B cell (primary cell): ENCODE measurements at regions not wholly inside any gene's neighbourhood (a gene's known extent, or its start where the extent isn't known, plus 50 kb on each side); places are given as distances from the start of the nearest gene placed in this dataset.

Experiments
- ATAC-seq: fragments of 200-7000 bp; cut with Tn5 transposase; one replicate; pipeline ENCODE4 v1.10.0; 2021; ENCODE audit warnings: low read depth, mild to moderate bottlenecking, moderate number of reproducible peaks, moderate library complexity
- CTCF ChIA-PET: fragments of 350-600 bp; sonication (Branson Sonifier 250); formaldehyde crosslinking; loops from one replicate; lab custom pipeline; 2021; ENCODE audit warnings: antibody characterized with exemption, inconsistent platforms; lab: Charles Lee
- POLR2A ChIA-PET: fragments of 350-600 bp; sonication (Branson Sonifier 250); formaldehyde crosslinking; loops from one replicate; lab custom pipeline; 2021; ENCODE audit warnings: antibody characterized with exemption; lab: Charles Lee
- DNase-seq: peaks from one replicate; pipeline ENCODE4 v3.0.0; 2013
- H2AFZ ChIP-seq: 2 replicates; pipeline ENCODE4 v1.6.1; 2012; ENCODE audit warnings: mild to moderate bottlenecking, low read depth, low read length; ENCODE audit not compliant: insufficient read depth, poor library complexity, severe bottlenecking
- H3K27ac ChIP-seq, 2 donors: 1 replicate in 1 of 2; 2 replicates in 1 of 2; pipeline ENCODE4 v1.5.1; 2012 to 2013; ENCODE audit warnings: low read length in 2 of 2, mild to moderate bottlenecking in 2 of 2, moderate library complexity in 1 of 2
- H3K27me3 ChIP-seq, 4 experiments: fragments of 200-600 bp in 1 of 4; sonication (generic) in 1 of 4; replicated peaks in 1 of 4; 1 replicate in 2 of 4; 2 replicates in 2 of 4; pipeline versions ENCODE4 v1.6.1 to v1.7.0; 2013 to 2016; ENCODE audit warnings: low read length in 3 of 4, mild to moderate bottlenecking in 2 of 4, mixed read lengths in 1 of 4, moderate library complexity in 1 of 4; ENCODE audit not compliant: insufficient read depth in 4 of 4, control insufficient read depth in 3 of 4; ENCODE audit errors: control extremely low read depth in 1 of 4
- H3K36me3 ChIP-seq, 2 experiments: replicated peaks in 1 of 2; 1 replicate in 1 of 2; 2 replicates in 1 of 2; pipeline versions ENCODE4 v1.6.1 to v1.7.1; 2013; ENCODE audit warnings: low read length in 1 of 2; ENCODE audit not compliant: insufficient read depth in 2 of 2, control insufficient read depth in 1 of 2; ENCODE audit errors: control extremely low read depth in 1 of 2, extremely low read depth in 1 of 2
- H3K4me1 ChIP-seq, 2 donors: fragments of 200-600 bp in 1 of 2; sonication (generic) in 1 of 2; 1 replicate in 1 of 2; 2 replicates in 1 of 2; pipeline versions ENCODE4 v1.5.1 to v1.6.1; 2013 to 2017; ENCODE audit warnings: low read length in 2 of 2; ENCODE audit not compliant: control insufficient read depth in 2 of 2, insufficient read depth in 2 of 2
- H3K4me2 ChIP-seq: replicated peaks from 2 replicates; pipeline ENCODE3; 2012; ENCODE audit warnings: mild to moderate bottlenecking, low read depth, low read length; ENCODE audit not compliant: poor library complexity, severe bottlenecking
- H3K4me3 ChIP-seq, 5 experiments: fragments of 200-600 bp in 1 of 5; sonication (generic) in 1 of 5; 1 replicate in 3 of 5; 2 replicates in 2 of 5; pipeline versions ENCODE4 v1.5.1 to v1.7.0; 2011 to 2016; ENCODE audit warnings: low read length in 4 of 5, mild to moderate bottlenecking in 4 of 5, low read depth in 2 of 5, control low read depth in 1 of 5, moderate library complexity in 1 of 5; ENCODE audit not compliant: insufficient read depth in 1 of 5; ENCODE audit errors: control extremely low read depth in 1 of 5, extremely low read depth in 1 of 5
- H3K79me2 ChIP-seq: fragments of 200-600 bp; sonication (generic); one replicate; pipeline ENCODE4 v1.6.0; 2016; ENCODE audit warnings: low read length; ENCODE audit not compliant: control insufficient read depth, insufficient read depth
- H3K9ac ChIP-seq: fragments of 200-600 bp; sonication (generic); 2 replicates; pipeline ENCODE4 v1.6.1; 2017; ENCODE audit warnings: mild to moderate bottlenecking, low read length, moderate library complexity
- H3K9me3 ChIP-seq, 3 donors: one replicate each; pipeline versions ENCODE4 v1.6.1 to v1.7.1; 2013; ENCODE audit warnings: low read length in 2 of 3; ENCODE audit not compliant: control insufficient read depth in 2 of 3, insufficient read depth in 1 of 3; ENCODE audit errors: control extremely low read depth in 1 of 3
- H4K20me1 ChIP-seq: 2 replicates; pipeline ENCODE4 v1.6.0; 2012; ENCODE audit warnings: mild to moderate bottlenecking, low read length; ENCODE audit not compliant: insufficient read depth, control insufficient read depth, poor library complexity, severe bottlenecking
- H3K27ac Mint-ChIP-seq: one replicate; pipeline ENCODE4 v1.8.0; 2021; ENCODE audit warnings: mixed read lengths
- H3K27me3 Mint-ChIP-seq: one replicate; pipeline ENCODE4 v1.8.0; 2021; ENCODE audit warnings: mixed read lengths
- H3K4me1 Mint-ChIP-seq: one replicate; pipeline ENCODE4 v1.8.0; 2021; ENCODE audit warnings: mixed read lengths
- H3K4me3 Mint-ChIP-seq: one replicate; pipeline ENCODE4 v1.8.0; 2021; ENCODE audit warnings: mixed read lengths
- H3K9me3 Mint-ChIP-seq: one replicate; pipeline ENCODE4 v1.8.0; 2022; ENCODE audit warnings: mixed read lengths; ENCODE audit not compliant: insufficient read depth
- EZH2 ChIP-seq: IDR thresholded peaks from 2 replicates; pipeline ENCODE4 v1.6.1; 2012; ENCODE audit warnings: borderline replicate concordance, low read depth, mild to moderate bottlenecking, moderate library complexity, low read length; ENCODE audit not compliant: insufficient read depth, poor library complexity, severe bottlenecking
- intact Hi-C: fragments of 100-400 bp; cut with micrococcal nuclease; formaldehyde crosslinking; loops from one replicate; pipeline ENCODE4 v1.10.0; 2022
- TF ChIP-seq, protein P1 (sequence below): fragments of 200-600 bp; IDR thresholded peaks from one replicate; pipeline ENCODE4 v1.8.0; 2022; ENCODE audit warnings: antibody characterized with exemption, mild to moderate bottlenecking

DNA sequence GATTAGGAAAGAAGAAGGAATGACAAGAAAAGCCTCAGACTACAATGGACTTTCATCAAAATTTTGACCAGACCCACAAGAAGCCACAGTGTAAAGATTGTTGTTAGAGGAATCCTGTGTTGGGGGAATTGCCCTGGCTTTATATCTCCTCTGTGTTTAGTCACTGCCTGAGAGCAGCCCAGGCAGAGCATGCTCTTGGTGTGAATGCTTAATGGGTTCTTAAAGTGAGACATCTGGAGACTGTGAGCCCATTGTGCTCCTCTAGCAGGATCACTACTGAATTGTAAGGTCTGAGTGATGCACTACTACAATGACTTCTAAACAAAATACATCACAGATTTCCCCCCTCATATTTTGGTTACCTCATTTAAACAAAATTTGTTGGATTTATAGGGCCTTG lies 1860.5 kb upstream of the ADGRL3 start:
- DNase-seq (no peak), ATAC-seq (no peak)
- Histone ChIP-seq H3K79me2 (no peaks in the 10 kb centered on the region), H3K9me3 (peaks cover 0 to 5% (median 0%) of the 10 kb centered on the region in 3 donors), H2AFZ (no peak overlapping the region), H3K9ac (no peak overlapping the region), H3K4me2 (no peak overlapping the region), H4K20me1 (no peaks in the 10 kb centered on the region), H3K4me3 (no peak overlapping the region), H3K27ac (no peak overlapping the region), H3K4me1 (no peaks in the 10 kb centered on the region), H3K27me3 (no peaks in the 10 kb centered on the region), H3K36me3 (no peaks in the 10 kb centered on the region)
- ChIA-PET CTCF (no interaction called here), POLR2A (no interaction called here)
- H3K27ac Mint-ChIP-seq: no peak overlapping the region
- H3K9me3 Mint-ChIP-seq: no peaks in the 10 kb centered on the region
- TF ChIP-seq, protein P1, sequence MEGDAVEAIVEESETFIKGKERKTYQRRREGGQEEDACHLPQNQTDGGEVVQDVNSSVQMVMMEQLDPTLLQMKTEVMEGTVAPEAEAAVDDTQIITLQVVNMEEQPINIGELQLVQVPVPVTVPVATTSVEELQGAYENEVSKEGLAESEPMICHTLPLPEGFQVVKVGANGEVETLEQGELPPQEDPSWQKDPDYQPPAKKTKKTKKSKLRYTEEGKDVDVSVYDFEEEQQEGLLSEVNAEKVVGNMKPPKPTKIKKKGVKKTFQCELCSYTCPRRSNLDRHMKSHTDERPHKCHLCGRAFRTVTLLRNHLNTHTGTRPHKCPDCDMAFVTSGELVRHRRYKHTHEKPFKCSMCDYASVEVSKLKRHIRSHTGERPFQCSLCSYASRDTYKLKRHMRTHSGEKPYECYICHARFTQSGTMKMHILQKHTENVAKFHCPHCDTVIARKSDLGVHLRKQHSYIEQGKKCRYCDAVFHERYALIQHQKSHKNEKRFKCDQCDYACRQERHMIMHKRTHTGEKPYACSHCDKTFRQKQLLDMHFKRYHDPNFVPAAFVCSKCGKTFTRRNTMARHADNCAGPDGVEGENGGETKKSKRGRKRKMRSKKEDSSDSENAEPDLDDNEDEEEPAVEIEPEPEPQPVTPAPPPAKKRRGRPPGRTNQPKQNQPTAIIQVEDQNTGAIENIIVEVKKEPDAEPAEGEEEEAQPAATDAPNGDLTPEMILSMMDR: no peak
- no peak for TF ChIP-seq EZH2
- H3K4me3 Mint-ChIP-seq: no peak overlapping the region
- intact Hi-C loops: no loop called here
- H3K27me3 Mint-ChIP-seq: no peaks in the 10 kb centered on the region
- H3K4me1 Mint-ChIP-seq: no peaks in the 10 kb centered on the region

- no peak overlapping the region for H2AFZ ChIP-seq
- H3K9ac ChIP-seq: no peak overlapping the region
- no peak for ATAC-seq
- no peaks in the 10 kb centered on the region for H3K27me3 ChIP-seq
- DNase-seq: no peak
- Mint-ChIP-seq H3K27me3 (no peaks in the 10 kb centered on the region), H3K4me1 (no peaks in the 10 kb centered on the region), H3K27ac (no peak overlapping the region), H3K4me3 (no peak overlapping the region), H3K9me3 (no peaks in the 10 kb centered on the region)
- no peaks in the 10 kb centered on the region for H3K9me3 ChIP-seq
- H3K4me2 ChIP-seq: no peak overlapping the region
- no peaks in the 10 kb centered on the region for H3K36me3 ChIP-seq
- CTCF ChIA-PET: no interaction called here
- H3K4me1 ChIP-seq: no peaks in the 10 kb centered on the region
- POLR2A ChIA-PET: no interaction called here
- H3K4me3 ChIP-seq: no peak overlapping the region
- no peaks in the 10 kb centered on the region for H4K20me1 ChIP-seq
- H3K27ac ChIP-seq: no peak overlapping the region
- no peaks in the 10 kb centered on the region for H3K79me2 ChIP-seq
- TF ChIP-seq, protein P1: no peak
- TF ChIP-seq EZH2: no peak
- intact Hi-C loops: no loop called here
These were observed 1858.6 kb upstream of the ADGRL3 start for GRCh38 chr4:59341506-59341905.
